Hindlimb muscle (tissue), 1 donor: ENCODE measurements at regions not wholly inside any gene's neighbourhood (a gene's known extent, or its start where the extent isn't known, plus 50 kb on each side); places are given as distances from the start of the nearest gene placed in this dataset.

Experiments
- DNase-seq: peaks from one replicate; pipeline ENCODE4 v3.0.0-alpha.2; 2013

DNA sequence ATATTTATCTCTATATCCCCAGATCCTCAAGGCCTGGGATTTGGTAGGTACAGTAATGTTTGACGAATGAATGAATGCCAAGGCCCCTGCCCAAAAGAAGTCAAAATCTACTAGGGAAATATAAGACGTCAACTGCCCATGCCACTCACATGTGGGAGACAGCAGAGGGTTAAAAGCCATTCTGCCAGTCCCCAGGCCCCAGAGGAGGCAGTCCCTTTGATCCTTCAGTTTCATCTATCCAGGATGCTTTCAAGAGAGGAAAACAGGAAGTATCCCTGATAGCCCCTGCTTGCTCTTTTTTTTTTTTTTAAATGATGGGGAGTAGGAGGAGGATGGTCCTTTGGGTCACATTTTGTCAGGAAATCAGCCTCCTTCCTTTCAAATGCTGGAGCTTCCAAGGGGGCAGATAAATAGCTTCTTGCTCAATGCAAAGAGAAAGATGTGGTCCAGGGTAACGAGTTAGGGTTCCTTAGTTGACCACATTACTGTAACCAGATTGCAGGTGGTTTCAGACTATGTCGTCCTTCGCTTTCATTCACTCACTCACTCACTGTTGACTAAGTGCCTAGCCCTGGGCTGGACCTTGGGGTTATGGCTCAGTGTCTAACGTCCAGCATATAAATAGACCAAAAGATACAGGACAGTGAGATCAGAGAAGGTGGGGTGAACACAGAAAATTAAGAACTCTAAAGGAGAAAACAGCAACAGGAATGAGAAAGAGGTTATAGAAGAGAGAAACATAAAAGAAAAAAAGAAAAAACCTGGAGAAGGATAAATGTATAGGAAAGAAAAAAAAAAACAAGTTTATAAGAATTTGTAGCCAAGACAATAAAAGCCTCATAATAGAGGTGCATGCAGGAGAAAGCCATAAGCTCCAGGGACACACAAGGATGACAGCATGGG lies 64.6 kb upstream of the PIM1 start:
- DNase-seq: no peak

DNA sequence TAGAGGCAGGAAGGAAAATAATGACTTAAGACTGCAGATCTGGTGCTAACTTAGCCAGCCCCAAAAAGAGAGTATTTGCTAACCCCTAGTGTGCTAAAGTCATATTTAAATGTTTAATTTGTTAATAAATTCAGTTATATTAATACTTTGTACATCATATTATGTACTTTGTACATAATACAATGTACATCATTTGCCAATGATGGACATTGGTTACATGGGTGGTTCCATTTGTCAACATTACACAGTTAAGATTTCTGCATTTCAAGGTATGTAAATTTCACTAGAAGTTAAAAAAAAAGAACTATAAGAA lies 63.9 kb upstream of the PIM1 start:
- no peak for DNase-seq

DNA sequence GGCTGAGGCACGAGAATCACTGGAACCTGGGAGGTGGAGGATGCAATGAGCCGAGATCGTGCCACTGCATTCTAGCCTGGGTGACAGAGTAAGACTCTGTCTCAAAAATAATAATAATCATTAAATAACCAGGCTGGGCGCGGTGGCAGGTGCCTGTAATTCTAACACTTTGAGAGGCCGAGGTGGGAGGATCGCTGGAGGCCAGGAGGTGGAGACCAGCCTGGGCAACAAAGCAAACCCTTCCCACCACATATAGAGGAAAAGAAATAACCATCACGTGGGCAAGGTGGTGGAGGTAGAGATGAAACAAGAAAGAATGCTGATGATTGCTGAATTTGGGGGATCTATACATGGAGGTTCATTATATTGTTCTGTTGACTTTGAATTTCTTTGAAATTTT lies 63.4 kb upstream of the PIM1 start:
- DNase-seq: no peak

DNA sequence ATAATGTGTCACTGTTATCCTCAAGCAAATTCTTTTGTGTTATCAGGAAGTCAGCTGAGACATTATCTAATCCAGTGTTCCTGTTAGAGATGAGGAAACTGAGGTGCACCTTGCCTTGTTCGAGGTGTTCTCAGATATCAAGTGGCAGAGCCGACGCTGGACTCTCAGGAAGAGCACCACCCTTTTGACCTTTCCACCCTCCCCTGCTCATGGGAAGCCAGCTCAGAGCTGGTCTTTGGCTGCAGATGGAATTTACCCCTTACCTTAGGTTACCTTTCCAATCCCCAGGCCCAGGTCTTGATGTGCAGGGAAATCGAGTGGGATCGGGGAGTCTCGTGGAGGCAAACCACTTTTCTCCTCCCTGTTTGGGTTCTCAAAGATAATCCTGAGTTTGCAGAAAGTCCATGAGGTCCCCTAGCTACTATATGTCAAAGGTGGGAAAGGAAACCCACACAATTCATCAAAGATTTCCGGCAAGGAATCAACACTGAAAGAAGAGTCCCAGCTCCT lies 62.9 kb upstream of the PIM1 start:
- DNase-seq: no peak

DNA sequence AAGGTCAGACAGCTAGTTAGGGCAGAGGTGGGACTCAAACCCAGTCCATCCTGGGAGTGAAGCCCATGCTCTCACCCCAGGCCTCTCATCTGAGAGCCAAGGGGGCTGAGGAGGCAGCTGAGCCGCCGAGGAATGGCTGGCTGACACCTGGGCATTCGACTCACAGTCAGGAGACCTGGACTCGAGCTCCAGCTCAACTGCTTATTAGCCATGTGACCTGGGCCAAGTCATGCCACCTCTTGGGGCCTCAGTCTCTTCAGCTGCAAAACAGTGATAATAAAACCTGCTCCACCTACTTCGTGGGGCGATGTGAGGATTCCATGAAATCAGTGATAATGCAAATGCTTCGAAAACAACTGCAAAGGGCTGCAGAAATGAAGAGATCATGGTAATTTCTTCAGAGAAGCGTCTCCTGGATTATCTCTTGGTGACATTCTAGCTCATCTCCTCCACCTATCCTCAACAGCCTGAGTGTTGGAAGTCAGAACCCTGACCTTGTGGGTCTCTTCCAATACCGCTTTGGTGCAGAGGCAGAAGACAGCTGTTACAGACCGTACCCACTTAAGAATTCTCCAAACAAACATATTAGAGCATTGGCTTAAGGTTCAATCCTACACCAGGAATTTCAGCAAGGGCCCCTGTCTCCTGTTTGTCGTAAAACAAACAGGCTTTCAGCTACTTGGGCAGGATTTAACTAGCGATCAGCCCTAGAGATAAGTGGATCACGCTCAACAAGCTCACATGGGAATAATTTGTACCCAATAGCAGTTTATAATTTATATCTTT lies 60.0 kb upstream of the PIM1 start:
- DNase-seq: no peak

DNA sequence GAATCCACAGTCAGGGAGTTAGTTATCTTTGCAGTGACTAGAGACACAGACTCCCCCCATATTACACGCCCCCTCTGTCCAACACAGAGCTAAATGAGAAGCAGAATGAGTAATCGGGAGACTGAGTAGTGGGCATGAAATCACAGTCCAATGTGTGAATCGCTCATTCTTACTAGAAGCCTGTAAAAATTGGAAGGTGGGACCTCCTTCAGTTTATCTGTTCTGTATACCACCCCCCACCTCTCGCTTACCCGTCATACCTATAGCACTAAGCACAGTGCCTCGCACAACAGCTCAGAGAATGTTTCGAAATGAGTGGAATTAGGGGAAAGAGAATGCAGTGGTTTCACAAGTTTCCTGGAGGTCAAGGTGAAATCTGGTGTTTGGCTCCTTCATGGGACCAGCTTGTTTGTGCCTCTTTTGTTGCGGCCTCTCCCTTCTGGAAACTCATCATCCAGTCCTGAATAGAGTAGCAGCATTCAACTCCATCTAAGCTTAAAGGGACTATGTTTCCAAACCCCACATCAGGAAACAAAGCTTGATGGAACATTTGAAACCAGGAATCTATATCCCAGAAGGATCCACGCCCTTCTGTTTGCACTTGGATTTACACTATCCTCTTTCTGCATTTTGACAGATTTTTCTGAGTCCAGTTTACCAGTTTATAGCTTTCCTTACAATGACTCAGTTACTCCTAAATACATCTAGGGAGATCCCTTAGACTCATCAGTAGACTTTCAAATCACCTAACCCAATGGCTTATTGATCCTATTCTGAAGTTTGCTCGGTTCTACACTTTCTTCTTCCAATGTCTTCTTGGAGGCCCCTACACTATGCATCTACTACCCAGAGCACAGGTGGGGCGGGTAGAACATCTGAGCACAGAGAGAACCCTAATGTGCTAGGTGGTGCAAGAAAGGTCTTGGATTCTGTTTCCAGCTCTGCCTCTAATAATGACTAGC lies 59.2 kb upstream of the PIM1 start:
- DNase-seq: no peak

DNA sequence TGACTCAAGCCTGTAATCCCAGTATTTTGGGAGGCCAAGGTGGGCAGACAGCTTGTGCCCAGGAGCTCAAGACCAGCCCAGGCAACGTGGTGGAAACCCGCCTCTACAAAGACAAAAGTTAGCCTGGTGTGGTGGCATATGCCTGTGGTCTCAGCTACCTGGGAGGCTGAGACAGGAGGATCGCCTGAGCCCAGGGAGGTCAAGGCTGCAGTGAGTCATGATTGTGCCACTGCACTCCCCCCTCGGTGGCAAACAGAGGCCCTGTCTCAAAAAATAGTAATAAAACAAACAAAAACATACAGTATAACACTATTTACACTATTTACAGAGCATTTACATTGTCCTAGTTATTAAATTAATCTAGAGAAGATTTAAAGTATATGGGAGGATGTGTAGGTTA lies 56.0 kb upstream of the PIM1 start:
- DNase-seq: no peak

DNA sequence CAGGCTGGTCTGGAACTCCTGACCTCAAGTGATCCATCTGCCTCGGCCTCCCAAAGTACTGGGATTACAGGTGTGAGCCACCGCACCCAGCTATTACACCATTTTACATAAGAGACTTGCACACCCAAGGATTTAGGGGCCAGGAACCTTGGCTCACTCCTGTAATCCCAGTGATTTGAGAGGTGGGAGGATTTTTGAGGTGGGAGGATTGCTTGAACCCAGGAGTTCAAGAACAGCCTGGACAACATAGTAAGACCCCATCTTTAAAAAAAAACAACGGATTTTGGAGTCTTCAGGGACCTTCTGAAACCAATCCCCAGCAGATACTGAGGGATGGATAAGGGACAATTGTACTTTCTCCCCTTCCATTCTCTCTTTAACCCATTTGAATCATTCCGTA lies 55.3 kb upstream of the PIM1 start:
- no peak for DNase-seq

DNA sequence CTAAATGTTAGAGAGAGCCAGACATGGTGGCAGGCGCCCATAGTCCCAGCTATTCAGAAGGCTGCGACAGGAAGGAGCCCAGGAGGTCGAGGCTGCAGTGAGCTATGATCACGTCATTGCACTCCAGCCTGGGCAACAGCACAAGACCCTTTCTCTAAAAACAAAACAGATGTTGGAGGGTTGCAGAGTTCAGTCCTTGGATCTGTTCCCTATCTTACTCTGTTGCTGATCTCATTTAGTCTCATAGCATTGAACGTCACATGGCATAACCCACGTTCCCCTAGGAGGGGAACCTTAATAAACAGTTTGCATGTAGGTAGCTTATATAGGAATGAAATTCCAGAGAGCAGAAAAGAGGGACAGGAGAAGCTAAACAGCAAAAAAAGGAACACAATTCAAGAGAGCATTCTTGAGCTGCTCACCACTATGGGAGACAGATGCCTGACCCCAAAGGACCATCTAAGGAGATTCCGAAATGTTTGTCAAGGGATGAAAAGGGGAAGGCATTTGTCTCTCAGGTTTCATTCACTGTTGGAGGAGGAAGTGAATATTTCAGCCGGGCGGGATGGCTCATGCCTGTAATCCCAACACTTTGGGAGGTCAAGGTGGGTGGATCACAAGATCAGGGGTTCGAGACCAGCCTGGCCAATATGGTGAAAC lies 54.6 kb upstream of the PIM1 start:
- DNase-seq: no peak

DNA sequence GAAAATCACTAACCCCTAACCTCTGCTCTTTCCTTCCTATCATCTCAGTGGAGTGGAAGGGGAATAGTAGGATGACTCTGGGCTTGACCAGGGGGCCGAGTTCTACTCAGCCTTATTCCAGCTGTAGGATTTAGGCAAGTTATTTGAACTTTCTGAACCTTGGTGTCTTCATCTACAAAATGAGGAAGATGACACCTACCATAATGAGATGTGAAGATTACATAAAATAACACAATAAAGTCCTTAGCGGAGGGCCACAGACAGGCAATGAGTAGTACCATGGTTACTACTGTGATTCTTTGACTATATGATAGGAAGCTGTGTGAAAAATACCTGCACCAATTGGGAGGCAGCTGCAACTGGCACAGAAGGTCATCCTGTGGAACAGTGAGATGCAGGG lies 53.6 kb upstream of the PIM1 start:
- DNase-seq: no peak

DNA sequence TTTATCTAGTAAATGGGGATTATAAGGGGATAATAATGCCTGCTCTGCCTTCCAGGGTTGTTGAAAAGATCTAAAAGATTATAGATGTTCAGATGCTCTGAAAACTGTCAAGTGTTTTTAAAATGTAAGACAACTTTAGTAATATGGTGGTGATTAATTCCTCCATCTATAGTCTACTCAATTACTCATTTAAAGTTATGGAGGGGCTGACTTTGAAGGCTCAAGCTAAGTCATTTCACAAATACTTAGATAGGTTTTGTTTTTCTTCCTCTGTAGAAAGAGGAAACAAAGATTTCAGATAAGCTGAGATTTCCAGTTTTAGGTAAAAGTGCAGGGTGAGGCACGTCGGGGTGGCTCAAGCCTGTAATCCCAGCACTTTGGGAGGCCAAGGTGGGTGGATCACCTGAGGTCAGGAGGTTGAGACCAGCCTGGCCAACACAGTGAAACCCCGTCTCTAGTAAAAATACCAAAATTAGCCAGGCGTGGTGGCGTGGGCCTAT lies 50.5 kb upstream of the PIM1 start:
- no peak for DNase-seq
